ENCODE measurements at regions not wholly inside any gene's neighbourhood (a gene's known extent, or its start where the extent isn't known, plus 50 kb on each side); places are given as distances from the start of the nearest gene placed in this dataset.

DNA sequence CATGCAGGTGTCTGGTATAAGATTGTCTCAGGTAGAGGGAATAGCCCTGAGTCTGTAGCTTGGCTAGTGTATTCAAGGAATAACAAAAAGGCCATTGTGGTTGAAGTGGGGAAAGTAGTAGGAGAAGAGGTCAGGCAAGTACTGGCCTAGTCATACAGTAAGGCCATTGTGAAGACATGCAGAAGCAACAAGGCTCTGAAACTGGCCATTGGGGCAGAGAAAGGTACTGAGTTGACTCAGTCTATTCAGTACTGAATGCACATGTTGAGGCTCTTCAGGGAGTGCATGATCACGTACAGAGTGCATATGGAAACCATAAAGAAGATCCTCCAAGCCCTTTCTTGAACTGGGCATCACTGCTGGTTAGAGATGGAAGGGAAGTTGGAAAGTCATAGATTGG, 477.6 kb downstream of the SOX6 start:
- no peak for DNase-seq
- ATAC-seq, result no peak
- no peak for FAIRE-seq
- TF ChIP-seq, protein P1, sequence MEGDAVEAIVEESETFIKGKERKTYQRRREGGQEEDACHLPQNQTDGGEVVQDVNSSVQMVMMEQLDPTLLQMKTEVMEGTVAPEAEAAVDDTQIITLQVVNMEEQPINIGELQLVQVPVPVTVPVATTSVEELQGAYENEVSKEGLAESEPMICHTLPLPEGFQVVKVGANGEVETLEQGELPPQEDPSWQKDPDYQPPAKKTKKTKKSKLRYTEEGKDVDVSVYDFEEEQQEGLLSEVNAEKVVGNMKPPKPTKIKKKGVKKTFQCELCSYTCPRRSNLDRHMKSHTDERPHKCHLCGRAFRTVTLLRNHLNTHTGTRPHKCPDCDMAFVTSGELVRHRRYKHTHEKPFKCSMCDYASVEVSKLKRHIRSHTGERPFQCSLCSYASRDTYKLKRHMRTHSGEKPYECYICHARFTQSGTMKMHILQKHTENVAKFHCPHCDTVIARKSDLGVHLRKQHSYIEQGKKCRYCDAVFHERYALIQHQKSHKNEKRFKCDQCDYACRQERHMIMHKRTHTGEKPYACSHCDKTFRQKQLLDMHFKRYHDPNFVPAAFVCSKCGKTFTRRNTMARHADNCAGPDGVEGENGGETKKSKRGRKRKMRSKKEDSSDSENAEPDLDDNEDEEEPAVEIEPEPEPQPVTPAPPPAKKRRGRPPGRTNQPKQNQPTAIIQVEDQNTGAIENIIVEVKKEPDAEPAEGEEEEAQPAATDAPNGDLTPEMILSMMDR (IDR thresholded peaks at IDR 0.05), result no peak
- H3K4me3 ChIP-seq, result no peak overlapping the region
- no peaks in the 10 kb centered on the region for H3K4me1 ChIP-seq
- 86 to 93% methylated on average over 1 of the region's 1 CpG for WGBS, 2 donors
- intact Hi-C loops (cut with DNase I), result no loop called here
- no peaks in the 10 kb centered on the region for H3K36me3 ChIP-seq
- H3K27ac ChIP-seq, result no peak overlapping the region
- no peaks in the 10 kb centered on the region for H3K27me3 ChIP-seq
- no peaks in the 10 kb centered on the region for H3K9me3 ChIP-seq

DNA sequence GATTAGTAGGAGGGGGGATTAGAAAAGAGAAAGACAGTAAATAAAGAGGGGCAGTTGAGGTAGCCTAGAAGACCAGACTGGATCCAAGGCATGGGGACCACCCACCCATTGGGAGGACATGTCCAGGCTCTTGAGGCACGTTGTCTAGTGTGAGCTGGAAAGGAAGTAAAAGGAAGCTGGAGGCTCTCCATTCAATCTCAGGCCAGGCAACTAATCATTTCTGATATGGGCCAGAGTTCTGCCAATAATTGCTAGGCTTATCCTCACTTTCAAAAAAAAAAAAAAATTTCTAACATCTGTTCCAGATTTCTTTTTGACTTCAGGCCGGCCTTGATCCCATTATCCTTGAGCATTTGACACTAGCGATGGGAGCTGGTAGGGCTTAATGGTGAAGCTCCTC, 476.1 kb downstream of the SOX6 start:
- no peak for FAIRE-seq
- WGBS, 2 donors, result 26 to 32% methylated on average over 3 of the region's 3 CpGs
- ATAC-seq, result no peak
- intact Hi-C loops (cut with DNase I), result no loop called here
- no peak for DNase-seq
- H3K27ac ChIP-seq, result no peak overlapping the region
- H3K27me3 ChIP-seq, result no peaks in the 10 kb centered on the region
- TF ChIP-seq, protein P1 (IDR thresholded peaks at IDR 0.05), result no peak
- H3K4me1 ChIP-seq, result no peaks in the 10 kb centered on the region
- H3K36me3 ChIP-seq, result no peaks in the 10 kb centered on the region
- H3K9me3 ChIP-seq, result no peaks in the 10 kb centered on the region
- H3K4me3 ChIP-seq, result no peak overlapping the region

DNA sequence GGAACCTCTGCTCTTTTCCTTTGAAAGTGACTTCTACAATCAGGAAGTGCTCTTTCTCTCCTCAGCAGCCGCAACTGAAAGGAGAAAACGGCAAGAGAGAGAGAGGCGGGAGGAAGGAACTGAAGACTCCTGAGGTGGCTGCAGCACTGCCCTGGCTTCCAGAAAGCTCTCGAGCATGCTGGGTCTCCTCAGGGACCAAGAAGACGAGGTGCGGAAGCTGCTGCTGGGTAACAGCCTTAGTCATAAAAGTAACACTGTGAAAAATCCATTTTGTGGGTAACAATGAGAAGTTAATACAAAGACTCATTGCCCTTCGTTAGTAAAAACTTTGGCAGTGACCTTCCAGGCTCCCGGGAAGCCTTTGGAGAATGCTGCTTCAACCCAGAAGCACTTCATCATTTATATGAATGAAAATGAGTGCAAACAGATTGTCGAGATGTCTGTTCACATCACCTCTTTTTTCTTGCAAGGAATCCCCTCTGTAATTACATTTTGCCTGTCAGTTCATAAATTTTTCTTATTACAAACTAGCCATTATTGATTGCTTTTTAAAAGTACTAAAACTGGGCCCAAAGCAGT, 473.4 kb downstream of the SOX6 start:
- ATAC-seq, result no peak
- intact Hi-C loops (cut with DNase I), result no loop called here
- H3K27ac ChIP-seq, result no peak overlapping the region
- H3K9me3 ChIP-seq, result no peaks in the 10 kb centered on the region
- 74 to 80% methylated on average over 9 of the region's 9 CpGs for WGBS, 2 donors
- no peak for FAIRE-seq
- H3K4me1 ChIP-seq, result no peaks in the 10 kb centered on the region
- no peak overlapping the region for H3K4me3 ChIP-seq
- no peaks in the 10 kb centered on the region for H3K36me3 ChIP-seq
- H3K27me3 ChIP-seq, result no peaks in the 10 kb centered on the region
- DNase-seq, result no peak
- TF ChIP-seq, protein P1 (IDR thresholded peaks at IDR 0.05), result no peak

DNA sequence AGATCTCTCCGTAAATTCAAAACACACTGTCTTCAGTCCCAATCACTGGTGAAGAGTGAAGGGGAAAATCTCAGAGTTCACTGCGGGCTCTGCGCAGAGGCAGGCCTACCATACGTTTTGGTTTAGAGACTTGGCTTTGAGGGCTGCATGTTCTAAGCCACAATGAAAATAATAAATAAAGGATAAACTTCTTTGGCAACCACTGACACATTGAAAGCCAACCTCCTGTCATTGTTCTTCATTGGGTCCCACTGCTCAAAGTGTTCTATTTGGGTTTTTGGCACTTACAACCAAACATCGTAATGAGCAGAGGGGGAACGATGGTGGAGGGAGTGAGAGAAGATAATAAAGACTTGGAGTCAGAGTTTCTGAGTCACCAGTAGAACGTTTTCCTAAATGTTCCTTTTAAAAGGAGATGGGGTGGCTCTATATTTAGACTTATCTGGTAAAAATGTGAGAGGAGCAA, 472.9 kb downstream of the SOX6 start:
- TF ChIP-seq, protein P1 (IDR thresholded peaks at IDR 0.05), result no peak
- WGBS, 2 donors, result 79 to 81% methylated on average over 7 of the region's 7 CpGs
- FAIRE-seq (no peak), ATAC-seq (no peak), DNase-seq (no peak)
- Histone ChIP-seq H3K4me1 (no peaks in the 10 kb centered on the region), H3K4me3 (no peak overlapping the region), H3K9me3 (no peaks in the 10 kb centered on the region), H3K36me3 (no peaks in the 10 kb centered on the region), H3K27me3 (no peaks in the 10 kb centered on the region), H3K27ac (no peak overlapping the region)
- intact Hi-C loops (cut with DNase I), result no loop called here

DNA sequence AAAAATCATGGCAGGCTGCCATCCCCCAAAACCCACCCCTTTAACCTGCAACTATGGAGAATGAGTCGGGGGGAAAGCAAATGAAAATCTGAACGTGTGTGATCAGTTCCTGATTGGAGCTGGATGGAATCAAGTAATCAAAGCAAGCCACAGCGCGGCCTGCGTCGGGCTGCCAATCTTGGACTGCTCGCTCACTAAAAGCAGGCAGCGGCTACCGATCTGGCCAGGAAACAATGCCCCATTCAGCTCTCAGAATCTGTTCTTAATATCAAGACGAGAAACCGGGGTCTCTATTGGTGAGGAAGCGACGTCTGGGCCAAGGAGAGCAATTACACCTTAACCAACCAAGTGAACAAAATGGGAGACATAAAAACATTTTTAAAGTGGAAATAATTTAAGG, 472.2 kb downstream of the SOX6 start:
- Histone ChIP-seq H3K27ac (no peak overlapping the region), H3K4me3 (no peak overlapping the region), H3K4me1 (no peaks in the 10 kb centered on the region), H3K36me3 (no peaks in the 10 kb centered on the region), H3K27me3 (no peaks in the 10 kb centered on the region), H3K9me3 (no peaks in the 10 kb centered on the region)
- DNase-seq (no peak), FAIRE-seq (no peak), ATAC-seq (peak in 1 of 4 donors; percentile 26)
- intact Hi-C loops (cut with DNase I), result no loop called here
- WGBS, 2 donors, result 71 to 80% methylated on average over 13 of the region's 13 CpGs
- TF ChIP-seq, protein P1 (IDR thresholded peaks at IDR 0.05), result no peak
